BJ (cell line): ENCODE measurements at regions not wholly inside any gene's neighbourhood (a gene's known extent, or its start where the extent isn't known, plus 50 kb on each side); places are given as distances from the start of the nearest gene placed in this dataset.

Source experiments
- CTCF ChIA-PET: fragments of 350-600 bp; formaldehyde crosslinking; extraction: SDS; loops from one replicate; lab custom pipeline; 2021; ENCODE audit warnings: antibody characterized with exemption, inconsistent platforms; lab: Yijun Ruan, JAX
- POLR2A ChIA-PET: fragments of 300-600 bp; sonication (Branson Sonifier 250); formaldehyde crosslinking; extraction: SDS; loops from one replicate; lab custom pipeline; 2021; ENCODE audit warnings: antibody characterized with exemption; lab: Charles Lee
- DNase-seq: peaks from one replicate; pipeline ENCODE4 v3.0.0-alpha.2; 2011; ENCODE audit warnings: low read depth
- H3K27me3 ChIP-seq: 2 replicates; pipeline ENCODE4 v1.6.0; 2011; ENCODE audit warnings: low read length; ENCODE audit not compliant: control insufficient read depth, insufficient read depth
- H3K36me3 ChIP-seq: 2 replicates; pipeline ENCODE4 v1.5.1; 2011; ENCODE audit warnings: low read length; ENCODE audit not compliant: control insufficient read depth, insufficient read depth
- H3K4me3 ChIP-seq: 2 replicates; pipeline ENCODE4 v1.5.1; 2011; ENCODE audit warnings: low read depth, mild to moderate bottlenecking, control low read depth, low read length
- CTCF ChIP-seq: IDR thresholded peaks from 2 replicates; pipeline ENCODE4 v1.5.1; 2011; ENCODE audit warnings: low read depth, mild to moderate bottlenecking, control low read depth, inconsistent platforms, low read length, moderate library complexity; ENCODE audit not compliant: insufficient read depth

GRCh38 chr7:124686543-124687171, 78.9 kb downstream of the GPR37 start:
- ChIA-PET CTCF (interaction anchor here (1.2 kb wide), 1 partner anchor 9 kb away, joined by 3 read pairs; no protein-coding TSS in a partner anchor), POLR2A (no interaction called here)
- Histone ChIP-seq H3K36me3 (no peaks in the 10 kb centered on the region), H3K4me3 (no peak overlapping the region), H3K27me3 (no peaks in the 10 kb centered on the region)
- no peak for TF ChIP-seq CTCF
- DNase-seq, result no peak

- CTCF ChIA-PET, result no interaction called here
- POLR2A ChIA-PET, result no interaction called here
- Histone ChIP-seq H3K27me3 (no peaks in the 10 kb centered on the region), H3K4me3 (no peak overlapping the region), H3K36me3 (no peaks in the 10 kb centered on the region)
- no peak for TF ChIP-seq CTCF
- no peak for DNase-seq
These were observed 83.6 kb downstream of the GPR37 start for GRCh38 chr7:124681946-124682345.

- H3K36me3 ChIP-seq, result no peaks in the 10 kb centered on the region
- H3K4me3 ChIP-seq, result no peak overlapping the region
- ChIA-PET CTCF (interaction anchor here (1.9 kb wide), 1 partner anchor 33 kb away, joined by 5 read pairs; no protein-coding TSS in a partner anchor), POLR2A (no interaction called here)
- H3K27me3 ChIP-seq, result no peaks in the 10 kb centered on the region
- no peak for TF ChIP-seq CTCF
- DNase-seq, result no peak
These were observed 85.3 kb downstream of the GPR37 start for GRCh38 chr7:124680304-124680703.

- Histone ChIP-seq H3K4me3 (no peak overlapping the region), H3K27me3 (no peaks in the 10 kb centered on the region), H3K36me3 (no peaks in the 10 kb centered on the region)
- ChIA-PET CTCF (interaction anchor here (1.9 kb wide), 1 partner anchor 34 kb away, joined by 5 read pairs; no protein-coding TSS in a partner anchor), POLR2A (no interaction called here)
- TF ChIP-seq CTCF, result no peak
- no peak for DNase-seq
These were observed 85.9 kb downstream of the GPR37 start for GRCh38 chr7:124679586-124680225.

- no peaks in the 10 kb centered on the region for H3K36me3 ChIP-seq
- H3K4me3 ChIP-seq, result no peak overlapping the region
- ChIA-PET POLR2A (no interaction called here), CTCF (no interaction called here)
- TF ChIP-seq CTCF, result no peak
- H3K27me3 ChIP-seq, result no peaks in the 10 kb centered on the region
- DNase-seq, result no peak
These were observed 86.4 kb downstream of the GPR37 start for GRCh38 chr7:124679146-124679545.
